ENCODE measurements at regions not wholly inside any gene's neighbourhood (a gene's known extent, or its start where the extent isn't known, plus 50 kb on each side); places are given as distances from the start of the nearest gene placed in this dataset.

GRCh38 chr6:108755257-108756240, 92.7 kb upstream of the ARMC2 start:
- no peak for TF ChIP-seq EZH2 (IDR thresholded peaks at IDR 0.05; ENCODE audit: insufficient read depth, poor library complexity, severe bottlenecking)
- TF ChIP-seq EZH2phosphoT487 (IDR thresholded peaks at IDR 0.05; ENCODE audit: insufficient read depth, low read depth) = no peak
